Fibroblast of lung (primary cell): ENCODE measurements at regions not wholly inside any gene's neighbourhood (a gene's known extent, or its start where the extent isn't known, plus 50 kb on each side); places are given as distances from the start of the nearest gene placed in this dataset.

Source experiments
- DNase-seq, 2 donors: peaks; one replicate each; pipeline versions ENCODE4 v3.0.0 to v3.0.0-alpha.2; 2010; ENCODE audit warnings: low read depth in 2 of 2
- H2AFZ ChIP-seq: 2 replicates; pipeline ENCODE4 v1.5.1; 2012; ENCODE audit warnings: low read length, control low read depth, inconsistent platforms
- H3K27ac ChIP-seq: 2 replicates; pipeline ENCODE4 v1.5.1; 2011; ENCODE audit warnings: low read length, control low read depth; ENCODE audit not compliant: insufficient read depth
- H3K27me3 ChIP-seq: 2 replicates; pipeline ENCODE4 v1.5.1; 2011; ENCODE audit warnings: mild to moderate bottlenecking, low read length; ENCODE audit not compliant: control insufficient read depth, insufficient read depth
- H3K36me3 ChIP-seq: 2 replicates; pipeline ENCODE4 v1.5.1; 2011; ENCODE audit warnings: low read length; ENCODE audit not compliant: control insufficient read depth, insufficient read depth
- H3K4me1 ChIP-seq: 2 replicates; pipeline ENCODE4 v1.5.1; 2011; ENCODE audit warnings: low read length; ENCODE audit not compliant: control insufficient read depth, insufficient read depth; ENCODE audit errors: extremely low read depth
- H3K4me2 ChIP-seq: 2 replicates; pipeline ENCODE4 v1.5.1; 2011; ENCODE audit warnings: low read length, control low read depth; ENCODE audit not compliant: insufficient read depth; ENCODE audit errors: extremely low read depth
- H3K4me3 ChIP-seq, 4 experiments: fragments of 200-600 bp in 1 of 4; sonication (generic) in 1 of 4; replicated peaks in 1 of 4; 2 replicates each; pipeline ENCODE4 v1.5.1; 2011 to 2016; ENCODE audit warnings: low read length in 4 of 4, low read depth in 3 of 4, mild to moderate bottlenecking in 3 of 4, control low read depth in 2 of 4, inconsistent platforms in 1 of 4, mixed read lengths in 1 of 4; ENCODE audit not compliant: insufficient read depth in 1 of 4; ENCODE audit errors: control extremely low read depth in 1 of 4
- H3K79me2 ChIP-seq: 2 replicates; pipeline ENCODE4 v1.5.1; 2012; ENCODE audit warnings: mild to moderate bottlenecking, low read length, inconsistent platforms; ENCODE audit not compliant: control insufficient read depth, insufficient read depth
- H3K9ac ChIP-seq: 2 replicates; pipeline ENCODE4 v1.5.1; 2011; ENCODE audit warnings: mild to moderate bottlenecking, low read length, control low read depth; ENCODE audit not compliant: insufficient read depth
- H3K9me3 ChIP-seq: 2 replicates; pipeline ENCODE4 v1.5.1; 2012; ENCODE audit warnings: low read depth, low read length; ENCODE audit not compliant: control insufficient read depth, insufficient read depth
- H4K20me1 ChIP-seq: 2 replicates; pipeline ENCODE4 v1.5.1; 2011; ENCODE audit warnings: low read length; ENCODE audit not compliant: control insufficient read depth, insufficient read depth; ENCODE audit errors: extremely low read depth
- CTCF ChIP-seq, 2 donors: IDR thresholded peaks in 1 of 2; conservative IDR thresholded peaks in 1 of 2; 1 replicate in 1 of 2; 2 replicates in 1 of 2; pipeline ENCODE4 v1.5.1; 2011 to 2012; ENCODE audit warnings: low read length in 2 of 2, control low read depth in 1 of 2, inconsistent platforms in 1 of 2, low read depth in 1 of 2, mild to moderate bottlenecking in 1 of 2
- EZH2 ChIP-seq: IDR thresholded peaks from 2 replicates; pipeline ENCODE4 v1.5.1; 2012; ENCODE audit warnings: low read length, control low read depth, mild to moderate bottlenecking; ENCODE audit errors: missing control alignments

GRCh38 chr1:90650401-90650800 is 66.7 kb downstream of the BARHL2 start:
- TF ChIP-seq CTCF (conservative IDR thresholded peaks at IDR 0.05 in 1 of 2, IDR thresholded peaks at IDR 0.05 in 1 of 2; ENCODE audit: low read depth in 1 of 2, low read length in 2 of 2) (no peak), EZH2 (no peak)
- Histone ChIP-seq H3K79me2 (no peaks in the 10 kb centered on the region), H3K9ac (no peak overlapping the region), H3K36me3 (no peaks in the 10 kb centered on the region), H3K9me3 (no peaks in the 10 kb centered on the region), H4K20me1 (no peaks in the 10 kb centered on the region), H3K27me3 (no peaks in the 10 kb centered on the region), H3K4me2 (no peak overlapping the region), H3K4me1 (no peaks in the 10 kb centered on the region), H3K27ac (no peak overlapping the region), H3K4me3 (no peak overlapping the region), H2AFZ (no peak overlapping the region)
- DNase-seq, result no peak

- H3K4me1 ChIP-seq, result no peaks in the 10 kb centered on the region
- no peaks in the 10 kb centered on the region for H3K79me2 ChIP-seq
These were observed 76.8 kb downstream of the BARHL2 start for GRCh38 chr1:90640325-90640724.

GRCh38 chr1:90622666-90623065 is 94.4 kb downstream of the BARHL2 start:
- Histone ChIP-seq H3K4me1 (no peaks in the 10 kb centered on the region), H3K4me3 (no peak overlapping the region), H3K27me3 (no peaks in the 10 kb centered on the region), H3K4me2 (no peak overlapping the region), H3K27ac (no peak overlapping the region), H3K79me2 (no peaks in the 10 kb centered on the region), H4K20me1 (no peaks in the 10 kb centered on the region), H3K9me3 (no peaks in the 10 kb centered on the region), H3K36me3 (no peaks in the 10 kb centered on the region), H3K9ac (no peak overlapping the region), H2AFZ (no peak overlapping the region)
- no peak for DNase-seq
- TF ChIP-seq EZH2 (no peak), CTCF (conservative IDR thresholded peaks at IDR 0.05 in 1 of 2, IDR thresholded peaks at IDR 0.05 in 1 of 2; ENCODE audit: low read depth in 1 of 2, low read length in 2 of 2) (no peak)

More at GRCh38 chr1:90640325-90640724, 76.8 kb downstream of the BARHL2 start:
- no peak overlapping the region for H3K4me3 ChIP-seq
- H3K36me3 ChIP-seq, result no peaks in the 10 kb centered on the region
- no peaks in the 10 kb centered on the region for H3K9me3 ChIP-seq
- no peak overlapping the region for H3K4me2 ChIP-seq
- no peaks in the 10 kb centered on the region for H4K20me1 ChIP-seq
- TF ChIP-seq EZH2 (no peak), CTCF (conservative IDR thresholded peaks at IDR 0.05 in 1 of 2, IDR thresholded peaks at IDR 0.05 in 1 of 2; ENCODE audit: low read depth in 1 of 2, low read length in 2 of 2) (no peak)
- no peaks in the 10 kb centered on the region for H3K27me3 ChIP-seq
- DNase-seq, result no peak
- no peak overlapping the region for H3K27ac ChIP-seq
- H3K9ac ChIP-seq, result no peak overlapping the region
- no peak overlapping the region for H2AFZ ChIP-seq
